MM.1S (cell line): ENCODE measurements at regions not wholly inside any gene's neighbourhood (a gene's known extent, or its start where the extent isn't known, plus 50 kb on each side); places are given as distances from the start of the nearest gene placed in this dataset.

Experiments used
- DNase-seq: peaks from one replicate; pipeline ENCODE4 v3.0.0-alpha.2; 2015
- H2AFZ ChIP-seq: fragments of 300-600 bp; sonication (generic); 2 replicates; pipeline ENCODE4 v1.6.0; 2016; ENCODE audit warnings: antibody characterized with exemption, low read length
- H3F3A ChIP-seq: fragments of 300-600 bp; sonication (generic); 2 replicates; pipeline ENCODE4 v1.6.1; 2016; ENCODE audit warnings: mild to moderate bottlenecking, antibody characterized with exemption, low read length, moderate library complexity, mixed read lengths; ENCODE audit not compliant: insufficient read depth
- H3K27ac ChIP-seq: fragments of 300-600 bp; sonication (generic); 2 replicates; pipeline ENCODE4 v1.5.1; 2016; ENCODE audit warnings: mild to moderate bottlenecking, low read length
- H3K27me3 ChIP-seq: fragments of 300-600 bp; sonication (generic); replicated peaks from 2 replicates; pipeline ENCODE4 v1.6.0; 2016; ENCODE audit warnings: low read length; ENCODE audit not compliant: insufficient read depth
- H3K36me3 ChIP-seq: fragments of 300-600 bp; sonication (generic); replicated peaks from 2 replicates; pipeline ENCODE4 v1.6.1; 2016; ENCODE audit warnings: mild to moderate bottlenecking, low read length, mixed read lengths; ENCODE audit not compliant: insufficient read depth
- H3K4me1 ChIP-seq: fragments of 300-600 bp; sonication (generic); 2 replicates; pipeline ENCODE4 v1.6.1; 2016; ENCODE audit warnings: low read length, mixed read lengths
- H3K4me2 ChIP-seq: fragments of 300-600 bp; sonication (generic); 2 replicates; pipeline ENCODE4 v1.6.0; 2016; ENCODE audit warnings: low read depth, low read length
- H3K4me3 ChIP-seq: fragments of 300-600 bp; sonication (generic); 2 replicates; pipeline ENCODE4 v1.5.1; 2016; ENCODE audit warnings: low read length, mixed read lengths
- H3K79me2 ChIP-seq: fragments of 300-600 bp; sonication (generic); 2 replicates; pipeline ENCODE4 v1.6.1; 2016; ENCODE audit warnings: mixed run types, low read length, mixed read lengths
- H3K9ac ChIP-seq: fragments of 300-600 bp; sonication (generic); 2 replicates; pipeline ENCODE4 v1.6.1; 2016; ENCODE audit warnings: low read length, mixed read lengths
- H3K9me2 ChIP-seq: fragments of 300-600 bp; sonication (generic); replicated peaks from 2 replicates; pipeline ENCODE4 v1.6.1; 2016; ENCODE audit warnings: mild to moderate bottlenecking, low read length, mixed read lengths; ENCODE audit not compliant: insufficient read depth
- H3K9me3 ChIP-seq: fragments of 300-600 bp; sonication (generic); replicated peaks from 2 replicates; pipeline ENCODE4 v1.6.1; 2016; ENCODE audit warnings: mild to moderate bottlenecking, low read length, mixed read lengths; ENCODE audit not compliant: insufficient read depth
- H4K20me1 ChIP-seq: fragments of 300-600 bp; sonication (generic); 2 replicates; pipeline ENCODE4 v1.6.1; 2016; ENCODE audit warnings: mild to moderate bottlenecking, low read length, moderate library complexity, mixed read lengths; ENCODE audit not compliant: insufficient read depth
- EZH2 ChIP-seq: fragments of 300-600 bp; sonication (generic); optimal IDR thresholded peaks from 2 replicates; pipeline ENCODE3; 2017; ENCODE audit warnings: low read depth, mild to moderate bottlenecking, antibody characterized with exemption, low read length, mixed read lengths
- EZH2phosphoT487 ChIP-seq: fragments of 300-600 bp; sonication (generic); IDR thresholded peaks from 2 replicates; pipeline ENCODE4 v1.6.1; 2018; ENCODE audit warnings: antibody characterized with exemption, low read length
- TF ChIP-seq, protein P1 (sequence below): fragments of 300-600 bp; sonication (generic); IDR thresholded peaks from 2 replicates; pipeline ENCODE4 v1.5.1; 2016; ENCODE audit warnings: antibody characterized with exemption, low read length, mixed read lengths

DNA sequence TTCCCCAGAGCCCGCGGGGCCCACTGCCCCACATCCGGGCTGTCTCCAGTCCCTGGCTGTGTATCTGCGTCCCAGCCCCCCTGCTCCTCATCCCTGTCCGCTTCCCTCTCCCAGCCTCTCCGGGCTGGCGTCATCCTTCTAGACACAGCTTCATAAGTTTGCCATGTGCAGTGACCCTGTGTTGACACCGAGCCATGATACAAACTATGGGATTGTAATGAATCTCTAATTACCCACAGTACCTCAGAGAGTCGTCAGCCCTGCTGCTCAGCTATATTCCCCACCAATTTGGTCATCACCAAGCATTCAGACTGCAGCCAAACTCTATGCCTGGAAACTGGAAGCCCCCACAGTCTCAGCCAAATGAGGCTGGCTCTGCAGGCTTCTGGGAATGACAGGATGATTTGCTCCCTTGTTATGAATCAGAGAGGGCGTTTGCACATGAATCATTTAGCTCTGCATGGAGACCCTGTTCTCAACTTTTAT lies 466.1 kb upstream of the ATP11B start:
- H3K4me1 ChIP-seq: peaks cover 45% of the 10 kb centered on the region
- H2AFZ ChIP-seq: no peak overlapping the region
- H3F3A ChIP-seq: peaks cover 30% of the 10 kb centered on the region
- DNase-seq: no peak
- no peaks in the 10 kb centered on the region for H3K27me3 ChIP-seq
- TF ChIP-seq EZH2phosphoT487: no peak
- TF ChIP-seq, protein P1, sequence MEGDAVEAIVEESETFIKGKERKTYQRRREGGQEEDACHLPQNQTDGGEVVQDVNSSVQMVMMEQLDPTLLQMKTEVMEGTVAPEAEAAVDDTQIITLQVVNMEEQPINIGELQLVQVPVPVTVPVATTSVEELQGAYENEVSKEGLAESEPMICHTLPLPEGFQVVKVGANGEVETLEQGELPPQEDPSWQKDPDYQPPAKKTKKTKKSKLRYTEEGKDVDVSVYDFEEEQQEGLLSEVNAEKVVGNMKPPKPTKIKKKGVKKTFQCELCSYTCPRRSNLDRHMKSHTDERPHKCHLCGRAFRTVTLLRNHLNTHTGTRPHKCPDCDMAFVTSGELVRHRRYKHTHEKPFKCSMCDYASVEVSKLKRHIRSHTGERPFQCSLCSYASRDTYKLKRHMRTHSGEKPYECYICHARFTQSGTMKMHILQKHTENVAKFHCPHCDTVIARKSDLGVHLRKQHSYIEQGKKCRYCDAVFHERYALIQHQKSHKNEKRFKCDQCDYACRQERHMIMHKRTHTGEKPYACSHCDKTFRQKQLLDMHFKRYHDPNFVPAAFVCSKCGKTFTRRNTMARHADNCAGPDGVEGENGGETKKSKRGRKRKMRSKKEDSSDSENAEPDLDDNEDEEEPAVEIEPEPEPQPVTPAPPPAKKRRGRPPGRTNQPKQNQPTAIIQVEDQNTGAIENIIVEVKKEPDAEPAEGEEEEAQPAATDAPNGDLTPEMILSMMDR: no peak
- TF ChIP-seq EZH2: no peak
- no peaks in the 10 kb centered on the region for H4K20me1 ChIP-seq
- no peak overlapping the region for H3K9ac ChIP-seq
- no peak overlapping the region for H3K27ac ChIP-seq
- no peak overlapping the region for H3K4me2 ChIP-seq
- no peaks in the 10 kb centered on the region for H3K79me2 ChIP-seq
- H3K9me3 ChIP-seq: no peaks in the 10 kb centered on the region
- H3K9me2 ChIP-seq: no peaks in the 10 kb centered on the region
- no peaks in the 10 kb centered on the region for H3K36me3 ChIP-seq
- H3K4me3 ChIP-seq: no peak overlapping the region

DNA sequence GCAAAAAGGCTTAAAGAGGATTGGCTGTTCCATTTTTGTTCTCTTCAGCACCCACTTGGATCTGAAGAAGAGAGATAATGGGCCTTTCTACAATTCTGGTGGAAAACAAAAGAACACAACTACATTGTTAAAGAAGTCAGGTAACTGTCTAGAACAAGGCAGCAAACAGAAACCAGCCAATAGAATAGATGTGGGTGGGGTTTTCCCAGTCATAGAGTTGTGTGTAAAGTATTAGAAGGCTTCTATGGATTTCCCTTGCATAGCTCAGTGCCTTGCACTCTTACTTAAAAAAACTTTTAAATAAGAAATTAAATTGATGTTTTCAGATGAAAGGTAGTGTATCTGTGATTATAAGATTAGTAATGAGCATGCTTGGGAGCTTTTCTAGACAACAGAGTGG lies 462.7 kb upstream of the ATP11B start:
- Histone ChIP-seq H3K9me3 (no peaks in the 10 kb centered on the region), H3K27me3 (no peaks in the 10 kb centered on the region), H4K20me1 (no peaks in the 10 kb centered on the region), H2AFZ (0 out of 2 replicates have a peak overlapping the region, but pooled peaks have one; percentile 14), H3K4me1 (peaks cover 16% of the 10 kb centered on the region), H3K36me3 (no peaks in the 10 kb centered on the region), H3K4me3 (no peak overlapping the region), H3K9me2 (no peaks in the 10 kb centered on the region), H3K27ac (no peak overlapping the region), H3K79me2 (no peaks in the 10 kb centered on the region), H3F3A (peaks cover 2% of the 10 kb centered on the region), H3K9ac (no peak overlapping the region), H3K4me2 (no peak overlapping the region)
- TF ChIP-seq, protein P1: no peak
- TF ChIP-seq EZH2phosphoT487: no peak
- no peak for TF ChIP-seq EZH2
- peak; percentile 24 for DNase-seq

GRCh38 chr3:182331341-182331740 lies 462.0 kb upstream of the ATP11B start:
- Histone ChIP-seq H3K27me3 (no peaks in the 10 kb centered on the region), H2AFZ (no peak overlapping the region), H3K9me3 (no peaks in the 10 kb centered on the region), H3K9me2 (no peaks in the 10 kb centered on the region), H3K36me3 (no peaks in the 10 kb centered on the region), H3K79me2 (no peaks in the 10 kb centered on the region), H3K9ac (no peak overlapping the region), H3K4me1 (peaks cover 11% of the 10 kb centered on the region; the same call in 1 of the 2 replicates), H3F3A (no peaks in the 10 kb centered on the region), H3K4me3 (no peak overlapping the region), H3K27ac (no peak overlapping the region), H4K20me1 (no peaks in the 10 kb centered on the region), H3K4me2 (no peak overlapping the region)
- TF ChIP-seq EZH2 (no peak), EZH2phosphoT487 (no peak)
- TF ChIP-seq, protein P1: no peak
- DNase-seq: no peak
